ENCODE measurements at regions not wholly inside any gene's neighbourhood (a gene's known extent, or its start where the extent isn't known, plus 50 kb on each side); places are given as distances from the start of the nearest gene placed in this dataset.

DNA sequence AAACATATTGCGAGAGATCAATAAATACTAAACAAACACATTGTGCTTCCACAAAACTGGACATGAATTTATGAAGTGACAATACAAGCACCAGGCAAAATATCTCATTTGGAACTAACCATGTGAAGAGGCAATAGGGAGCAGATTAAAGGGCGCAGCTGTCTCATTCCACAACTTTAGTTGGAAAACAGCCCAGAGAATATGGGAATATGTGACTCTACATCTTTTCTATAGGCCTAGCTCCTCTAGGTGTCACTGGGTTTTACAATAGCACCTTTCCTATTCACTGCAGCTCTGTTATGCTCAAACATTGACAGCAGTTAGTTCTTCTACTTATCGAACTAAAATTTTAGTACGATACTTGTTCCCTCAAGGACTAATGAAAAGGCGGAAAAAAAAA, 866.3 kb upstream of the GBE1 start:
- no peak for TF ChIP-seq POLR2A (IDR thresholded peaks at IDR 0.05)
- TF ChIP-seq, protein P1, sequence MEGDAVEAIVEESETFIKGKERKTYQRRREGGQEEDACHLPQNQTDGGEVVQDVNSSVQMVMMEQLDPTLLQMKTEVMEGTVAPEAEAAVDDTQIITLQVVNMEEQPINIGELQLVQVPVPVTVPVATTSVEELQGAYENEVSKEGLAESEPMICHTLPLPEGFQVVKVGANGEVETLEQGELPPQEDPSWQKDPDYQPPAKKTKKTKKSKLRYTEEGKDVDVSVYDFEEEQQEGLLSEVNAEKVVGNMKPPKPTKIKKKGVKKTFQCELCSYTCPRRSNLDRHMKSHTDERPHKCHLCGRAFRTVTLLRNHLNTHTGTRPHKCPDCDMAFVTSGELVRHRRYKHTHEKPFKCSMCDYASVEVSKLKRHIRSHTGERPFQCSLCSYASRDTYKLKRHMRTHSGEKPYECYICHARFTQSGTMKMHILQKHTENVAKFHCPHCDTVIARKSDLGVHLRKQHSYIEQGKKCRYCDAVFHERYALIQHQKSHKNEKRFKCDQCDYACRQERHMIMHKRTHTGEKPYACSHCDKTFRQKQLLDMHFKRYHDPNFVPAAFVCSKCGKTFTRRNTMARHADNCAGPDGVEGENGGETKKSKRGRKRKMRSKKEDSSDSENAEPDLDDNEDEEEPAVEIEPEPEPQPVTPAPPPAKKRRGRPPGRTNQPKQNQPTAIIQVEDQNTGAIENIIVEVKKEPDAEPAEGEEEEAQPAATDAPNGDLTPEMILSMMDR (IDR thresholded peaks at IDR 0.05) = no peak
- no peak for TF ChIP-seq POLR2AphosphoS5 (IDR thresholded peaks at IDR 0.05)

Measured in upper lobe of left lung (tissue), 4 donors.